CD4-positive, alpha-beta memory T cell (primary cell): ENCODE measurements at regions not wholly inside any gene's neighbourhood (a gene's known extent, or its start where the extent isn't known, plus 50 kb on each side); places are given as distances from the start of the nearest gene placed in this dataset.

Source experiments
- CTCF ChIA-PET: fragments of 350-600 bp; sonication (Branson Sonifier 250); formaldehyde crosslinking; loops from one replicate; lab custom pipeline; 2021; ENCODE audit warnings: inconsistent platforms; ENCODE audit not compliant: partially characterized antibody; lab: Charles Lee
- POLR2A ChIA-PET: fragments of 350-600 bp; sonication (Branson Sonifier 250); formaldehyde crosslinking; loops from one replicate; lab custom pipeline; 2021; ENCODE audit not compliant: partially characterized antibody; lab: Charles Lee
- DNase-seq, 5 donors: peaks; one replicate each; pipeline versions ENCODE4 v3.0.0 to v3.0.0-alpha.2; 2020 to 2022; ENCODE audit warnings: mixed read lengths in 1 of 5
- H3K27ac ChIP-seq: one replicate; pipeline ENCODE4 v1.7.0; 2013; ENCODE audit warnings: low read depth, low read length
- H3K27me3 ChIP-seq: 2 replicates; pipeline ENCODE4 v1.7.0; 2013; ENCODE audit warnings: mild to moderate bottlenecking, low read length, moderate library complexity; ENCODE audit not compliant: insufficient read depth
- H3K36me3 ChIP-seq: 2 replicates; pipeline ENCODE4 v1.7.0; 2013; ENCODE audit warnings: mild to moderate bottlenecking, low read length, moderate library complexity; ENCODE audit not compliant: insufficient read depth
- H3K4me1 ChIP-seq: 2 replicates; pipeline ENCODE4 v1.7.0; 2013; ENCODE audit warnings: mild to moderate bottlenecking, low read length, moderate library complexity; ENCODE audit not compliant: insufficient read depth
- H3K4me3 ChIP-seq, 2 donors: one replicate each; pipeline ENCODE4 v1.7.0; 2013; ENCODE audit warnings: low read length in 2 of 2, mild to moderate bottlenecking in 1 of 2
- H3K9me3 ChIP-seq, 2 donors: one replicate each; pipeline ENCODE4 v1.7.0; 2013; ENCODE audit warnings: low read length in 2 of 2, control low read depth in 1 of 2; ENCODE audit not compliant: control insufficient read depth in 1 of 2
- H3K27ac Mint-ChIP-seq, 7 donors: one replicate each; pipeline ENCODE4 v1.8.0; 2020 to 2021; ENCODE audit warnings: mixed read lengths in 7 of 7, mild to moderate bottlenecking in 6 of 7, inconsistent platforms in 3 of 7, moderate library complexity in 3 of 7
- H3K27me3 Mint-ChIP-seq, 2 donors: one replicate each; pipeline ENCODE4 v1.8.0; 2020 to 2021; ENCODE audit warnings: mixed read lengths in 2 of 2
- H3K36me3 Mint-ChIP-seq, 2 donors: one replicate each; pipeline ENCODE4 v1.8.0; 2020 to 2021; ENCODE audit warnings: mixed read lengths in 2 of 2, inconsistent platforms in 1 of 2, mild to moderate bottlenecking in 1 of 2
- H3K4me1 Mint-ChIP-seq, 4 donors: one replicate each; pipeline ENCODE4 v1.8.0; 2020 to 2021; ENCODE audit warnings: mixed read lengths in 4 of 4, mild to moderate bottlenecking in 1 of 4
- H3K4me3 Mint-ChIP-seq, 8 donors: one replicate each; pipeline ENCODE4 v1.8.0; 2020 to 2021; ENCODE audit warnings: mixed read lengths in 8 of 8, mild to moderate bottlenecking in 7 of 8, moderate library complexity in 6 of 8, inconsistent platforms in 3 of 8
- H3K9me3 Mint-ChIP-seq, 8 donors: one replicate each; pipeline ENCODE4 v1.8.0; 2020 to 2021; ENCODE audit warnings: mixed read lengths in 8 of 8, mild to moderate bottlenecking in 5 of 8, inconsistent platforms in 3 of 8, moderate library complexity in 1 of 8
- intact Hi-C: fragments of 100-400 bp; cut with micrococcal nuclease; formaldehyde crosslinking; loops from one replicate; pipeline ENCODE4 v1.15.1; 2023

GRCh38 chr1:4961935-4962645 is 307.7 kb downstream of the AJAP1 start:
- no peaks in the 10 kb centered on the region for H3K4me1 ChIP-seq
- intact Hi-C loops, result no loop called here
- no peaks in the 10 kb centered on the region for H3K36me3 Mint-ChIP-seq
- H3K4me1 Mint-ChIP-seq, result no peaks in the 10 kb centered on the region
- ChIA-PET POLR2A (no interaction called here), CTCF (no interaction called here)
- peaks cover 7 to 30% of the 10 kb centered on the region in 2 donors for H3K27me3 Mint-ChIP-seq
- H3K27ac Mint-ChIP-seq, result no peak overlapping the region
- no peaks in the 10 kb centered on the region for H3K9me3 ChIP-seq
- H3K27ac ChIP-seq, result no peak overlapping the region
- no peaks in the 10 kb centered on the region for H3K9me3 Mint-ChIP-seq
- no peak overlapping the region for H3K4me3 ChIP-seq
- no peaks in the 10 kb centered on the region for H3K27me3 ChIP-seq
- no peaks in the 10 kb centered on the region for H3K36me3 ChIP-seq
- no peak for DNase-seq
- H3K4me3 Mint-ChIP-seq, result no peak overlapping the region

GRCh38 chr1:4960782-4961475 is 306.5 kb downstream of the AJAP1 start:
- ChIA-PET POLR2A (no interaction called here), CTCF (no interaction called here)
- no peak overlapping the region for H3K4me3 ChIP-seq
- no peaks in the 10 kb centered on the region for H3K9me3 ChIP-seq
- H3K27me3 ChIP-seq, result no peaks in the 10 kb centered on the region
- no peaks in the 10 kb centered on the region for H3K36me3 ChIP-seq
- H3K27ac ChIP-seq, result no peak overlapping the region
- H3K4me1 ChIP-seq, result no peaks in the 10 kb centered on the region
- no peaks in the 10 kb centered on the region for H3K4me1 Mint-ChIP-seq
- H3K36me3 Mint-ChIP-seq, result no peaks in the 10 kb centered on the region
- no peak for DNase-seq
- no peak overlapping the region for H3K27ac Mint-ChIP-seq
- H3K4me3 Mint-ChIP-seq, result no peak overlapping the region
- H3K9me3 Mint-ChIP-seq, result peaks cover 0 to 2% (median 0%) of the 10 kb centered on the region in 8 donors
- H3K27me3 Mint-ChIP-seq, result peaks cover 10 to 27% of the 10 kb centered on the region in 2 donors
- intact Hi-C loops, result no loop called here

- intact Hi-C loops, result no loop called here
- H3K4me3 ChIP-seq, result no peak overlapping the region
- H3K4me1 ChIP-seq, result no peaks in the 10 kb centered on the region
- H3K27ac ChIP-seq, result no peak overlapping the region
- H3K27me3 ChIP-seq, result no peaks in the 10 kb centered on the region
- peaks cover 0 to 7% (median under 1%) of the 10 kb centered on the region in 8 donors for H3K9me3 Mint-ChIP-seq
- H3K36me3 ChIP-seq, result no peaks in the 10 kb centered on the region
- H3K36me3 Mint-ChIP-seq, result no peaks in the 10 kb centered on the region
- POLR2A ChIA-PET, result no interaction called here
- H3K27me3 Mint-ChIP-seq, result peaks cover 8 to 27% of the 10 kb centered on the region in 2 donors
- CTCF ChIA-PET, result no interaction called here
- DNase-seq, result no peak
- H3K4me1 Mint-ChIP-seq, result no peaks in the 10 kb centered on the region
- H3K9me3 ChIP-seq, result no peaks in the 10 kb centered on the region
- H3K4me3 Mint-ChIP-seq, result no peak overlapping the region
- H3K27ac Mint-ChIP-seq, result no peak overlapping the region
Measured at GRCh38 chr1:4960336-4960735, 305.9 kb downstream of the AJAP1 start.

- Mint-ChIP-seq H3K9me3 (peaks cover 0 to 16% (median 6%) of the 10 kb centered on the region in 8 donors), H3K4me3 (no peak overlapping the region), H3K4me1 (no peaks in the 10 kb centered on the region), H3K27ac (no peak overlapping the region), H3K27me3 (peaks cover 8 to 22% of the 10 kb centered on the region in 2 donors), H3K36me3 (no peaks in the 10 kb centered on the region)
- Histone ChIP-seq H3K36me3 (no peaks in the 10 kb centered on the region), H3K4me3 (no peak overlapping the region), H3K27me3 (no peaks in the 10 kb centered on the region), H3K4me1 (no peaks in the 10 kb centered on the region), H3K9me3 (no peaks in the 10 kb centered on the region), H3K27ac (no peak overlapping the region)
- ChIA-PET POLR2A (no interaction called here), CTCF (no interaction called here)
- intact Hi-C loops, result no loop called here
- DNase-seq, result no peak
Measured at GRCh38 chr1:4959216-4959615, 304.8 kb downstream of the AJAP1 start.

- peaks cover 6 to 15% of the 10 kb centered on the region in 2 donors for H3K27me3 Mint-ChIP-seq
- H3K9me3 ChIP-seq, result no peaks in the 10 kb centered on the region
Measured at GRCh38 chr1:4957027-4957426, 302.6 kb downstream of the AJAP1 start.

GRCh38 chr1:4954392-4954791 is 300.0 kb downstream of the AJAP1 start:
- no peak overlapping the region for H3K27ac Mint-ChIP-seq
- Histone ChIP-seq H3K4me3 (no peak overlapping the region), H3K27me3 (no peaks in the 10 kb centered on the region), H3K4me1 (no peaks in the 10 kb centered on the region), H3K9me3 (no peaks in the 10 kb centered on the region), H3K36me3 (no peaks in the 10 kb centered on the region), H3K27ac (no peak overlapping the region)
- H3K4me3 Mint-ChIP-seq, result no peak overlapping the region
- no peaks in the 10 kb centered on the region for H3K4me1 Mint-ChIP-seq
- peaks cover 0 to 37% (median 21%) of the 10 kb centered on the region in 8 donors for H3K9me3 Mint-ChIP-seq
- intact Hi-C loops, result no loop called here
- H3K27me3 Mint-ChIP-seq, result peaks cover 6 to 12% of the 10 kb centered on the region in 2 donors
- H3K36me3 Mint-ChIP-seq, result no peaks in the 10 kb centered on the region
- ChIA-PET CTCF (no interaction called here), POLR2A (no interaction called here)
- DNase-seq, result no peak

More at GRCh38 chr1:4957027-4957426, 302.6 kb downstream of the AJAP1 start:
- DNase-seq, result no peak
- POLR2A ChIA-PET, result no interaction called here
- Histone ChIP-seq H3K27ac (no peak overlapping the region), H3K4me3 (no peak overlapping the region), H3K4me1 (no peaks in the 10 kb centered on the region), H3K36me3 (no peaks in the 10 kb centered on the region), H3K27me3 (no peaks in the 10 kb centered on the region)
- Mint-ChIP-seq H3K9me3 (peaks cover 0 to 36% (median 19%) of the 10 kb centered on the region in 8 donors), H3K4me3 (no peak overlapping the region), H3K27ac (no peak overlapping the region), H3K36me3 (no peaks in the 10 kb centered on the region), H3K4me1 (no peaks in the 10 kb centered on the region)
- intact Hi-C loops, result no loop called here
- CTCF ChIA-PET, result no interaction called here

GRCh38 chr1:4951601-4952000 is 297.2 kb downstream of the AJAP1 start:
- POLR2A ChIA-PET, result no interaction called here
- Histone ChIP-seq H3K4me3 (no peak overlapping the region), H3K36me3 (no peaks in the 10 kb centered on the region), H3K4me1 (no peaks in the 10 kb centered on the region), H3K9me3 (no peaks in the 10 kb centered on the region), H3K27me3 (no peaks in the 10 kb centered on the region), H3K27ac (no peak overlapping the region)
- peaks cover 6 to 7% of the 10 kb centered on the region in 2 donors for H3K27me3 Mint-ChIP-seq
- intact Hi-C loops, result no loop called here
- H3K27ac Mint-ChIP-seq, result no peak overlapping the region
- no peaks in the 10 kb centered on the region for H3K36me3 Mint-ChIP-seq
- H3K9me3 Mint-ChIP-seq, result peaks cover 0 to 37% (median 21%) of the 10 kb centered on the region in 8 donors
- no peak overlapping the region for H3K4me3 Mint-ChIP-seq
- CTCF ChIA-PET, result no interaction called here
- DNase-seq, result no peak
- H3K4me1 Mint-ChIP-seq, result no peaks in the 10 kb centered on the region
